Activated T-cell treated with anti-CD3 and anti-CD28 coated beads, Interleukin-2, amount 50 U/mL, for 4 hours (primary cell): ENCODE measurements at regions not wholly inside any gene's neighbourhood (a gene's known extent, or its start where the extent isn't known, plus 50 kb on each side); places are given as distances from the start of the nearest gene placed in this dataset.
"Not testable (repeated sequence)": the region's sequence is repeated elsewhere in the genome, so short reads cannot be mapped to it uniquely, and the experiment has no call there.

ENCODE experiments used
- ATAC-seq, 2 donors: fragments of 200-7000 bp; cut with Tn5 transposase; one replicate each; pipeline ENCODE4 v1.10.0; 2021
- DNase-seq: peaks from one replicate; pipeline ENCODE4 v3.0.0-alpha.2; 2020
- H3K27me3 Mint-ChIP-seq: one replicate; pipeline ENCODE4 v1.8.0; 2021; ENCODE audit warnings: low read depth, mixed read lengths
- H3K36me3 Mint-ChIP-seq: one replicate; pipeline ENCODE4 v1.8.0; 2022; ENCODE audit warnings: mixed read lengths; ENCODE audit not compliant: insufficient read depth
- H3K4me1 Mint-ChIP-seq: one replicate; pipeline ENCODE4 v1.8.0; 2021; ENCODE audit warnings: low read depth, mixed read lengths
- H3K4me3 Mint-ChIP-seq: one replicate; pipeline ENCODE4 v1.8.0; 2021; ENCODE audit warnings: mild to moderate bottlenecking, moderate library complexity, mixed read lengths
- H3K9me3 Mint-ChIP-seq: one replicate; pipeline ENCODE4 v1.8.0; 2021; ENCODE audit warnings: mixed read lengths

- Mint-ChIP-seq H3K9me3 (no peaks in the 10 kb centered on the region), H3K27me3 (no peaks in the 10 kb centered on the region), H3K36me3 (no peaks in the 10 kb centered on the region), H3K4me1 (no peaks in the 10 kb centered on the region), H3K4me3 (no peak overlapping the region)
- ATAC-seq (no peak), DNase-seq (no peak)
Observed at GRCh38 chr4:124111922-124112321, 600.6 kb downstream of the ANKRD50 start.

- no peaks in the 10 kb centered on the region for H3K4me1 Mint-ChIP-seq
- no peak overlapping the region for H3K4me3 Mint-ChIP-seq
- no peaks in the 10 kb centered on the region for H3K27me3 Mint-ChIP-seq
- ATAC-seq, result no peak
- no peak for DNase-seq
- H3K9me3 Mint-ChIP-seq, result peaks cover under 1% of the 10 kb centered on the region
- H3K36me3 Mint-ChIP-seq, result no peaks in the 10 kb centered on the region
Observed at GRCh38 chr4:124118061-124118460, 594.5 kb downstream of the ANKRD50 start.

DNA sequence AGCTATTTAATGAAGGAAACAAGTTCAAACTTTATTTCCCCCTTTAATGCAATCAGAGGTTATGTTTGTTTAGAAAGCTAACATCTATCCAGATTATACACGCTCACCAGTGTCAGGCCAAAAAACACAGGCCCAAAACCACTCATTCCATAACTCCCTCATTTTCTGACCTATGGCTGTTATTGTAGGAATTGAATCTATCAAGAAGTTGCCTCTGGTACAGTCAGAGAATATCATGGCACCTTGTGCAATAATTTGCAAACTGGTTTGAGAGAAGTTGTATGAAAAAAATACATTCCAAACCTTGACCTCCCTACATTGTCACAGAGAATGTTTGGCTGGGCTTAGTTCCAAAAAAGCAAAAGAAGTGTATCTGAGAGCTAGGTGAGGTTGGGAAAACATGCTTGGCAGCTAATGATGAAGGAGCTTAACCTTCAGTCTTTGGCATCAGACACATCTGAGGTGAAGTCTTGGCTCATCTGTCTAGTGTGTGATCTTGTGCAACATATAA, 591.0 kb downstream of the ANKRD50 start:
- Mint-ChIP-seq H3K9me3 (peaks cover 4% of the 10 kb centered on the region), H3K4me3 (no peak overlapping the region), H3K36me3 (no peaks in the 10 kb centered on the region), H3K4me1 (no peaks in the 10 kb centered on the region), H3K27me3 (no peaks in the 10 kb centered on the region)
- ATAC-seq (no peak), DNase-seq (no peak)

DNA sequence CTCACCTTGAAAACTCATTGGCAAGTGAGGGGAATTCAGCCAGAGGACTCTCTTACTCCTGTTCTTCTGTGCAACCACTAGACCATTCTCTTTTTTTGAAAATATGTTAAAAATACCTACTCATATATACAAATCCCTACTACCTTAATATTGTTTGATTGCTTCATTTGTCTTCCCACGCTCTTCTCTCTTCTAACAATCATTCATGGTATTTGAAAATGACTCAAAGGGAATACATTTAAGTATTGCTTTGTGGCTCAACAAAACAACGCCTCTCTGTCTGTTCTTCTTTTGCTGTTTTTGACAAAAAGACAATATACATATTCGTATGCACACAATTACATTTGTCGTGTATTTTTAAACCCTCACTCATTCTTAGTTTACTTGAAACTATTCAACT, 589.4 kb downstream of the ANKRD50 start:
- Mint-ChIP-seq H3K4me1 (no peaks in the 10 kb centered on the region), H3K9me3 (peaks cover 4% of the 10 kb centered on the region), H3K36me3 (no peaks in the 10 kb centered on the region), H3K4me3 (no peak overlapping the region), H3K27me3 (no peaks in the 10 kb centered on the region)
- no peak for DNase-seq
- no peak for ATAC-seq

GRCh38 chr4:124123721-124124120, 588.8 kb downstream of the ANKRD50 start:
- DNase-seq (no peak), ATAC-seq (no peak)
- H3K27me3 Mint-ChIP-seq, result no peaks in the 10 kb centered on the region
- no peaks in the 10 kb centered on the region for H3K4me1 Mint-ChIP-seq
- peaks cover 6% of the 10 kb centered on the region for H3K9me3 Mint-ChIP-seq
- no peaks in the 10 kb centered on the region for H3K36me3 Mint-ChIP-seq
- no peak overlapping the region for H3K4me3 Mint-ChIP-seq

DNA sequence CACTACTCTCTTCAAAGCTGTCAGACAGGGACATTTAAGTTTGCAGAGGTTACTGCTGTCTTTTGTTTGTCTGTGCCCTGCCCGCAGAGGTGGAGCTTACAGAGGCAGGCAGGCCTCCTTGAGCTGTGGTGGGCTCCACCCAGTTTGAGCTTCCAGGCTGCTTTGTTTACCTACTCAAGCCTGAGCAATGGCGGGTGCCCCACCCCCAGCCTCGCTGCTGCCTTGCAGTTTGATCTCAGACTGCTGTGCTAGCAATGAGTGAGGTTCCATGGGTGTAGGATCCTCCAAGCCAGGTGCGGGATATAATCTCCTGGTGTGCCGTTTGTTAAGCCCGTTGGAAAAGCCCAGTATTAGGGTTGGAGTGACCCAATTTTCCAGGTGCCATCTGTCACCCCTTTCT, 581.2 kb downstream of the ANKRD50 start:
- not testable (repeated sequence) for H3K36me3 Mint-ChIP-seq, H3K27me3 Mint-ChIP-seq, ATAC-seq, DNase-seq, H3K4me1 Mint-ChIP-seq, H3K4me3 Mint-ChIP-seq
- peaks cover 13% of the 10 kb centered on the region for H3K9me3 Mint-ChIP-seq

DNA sequence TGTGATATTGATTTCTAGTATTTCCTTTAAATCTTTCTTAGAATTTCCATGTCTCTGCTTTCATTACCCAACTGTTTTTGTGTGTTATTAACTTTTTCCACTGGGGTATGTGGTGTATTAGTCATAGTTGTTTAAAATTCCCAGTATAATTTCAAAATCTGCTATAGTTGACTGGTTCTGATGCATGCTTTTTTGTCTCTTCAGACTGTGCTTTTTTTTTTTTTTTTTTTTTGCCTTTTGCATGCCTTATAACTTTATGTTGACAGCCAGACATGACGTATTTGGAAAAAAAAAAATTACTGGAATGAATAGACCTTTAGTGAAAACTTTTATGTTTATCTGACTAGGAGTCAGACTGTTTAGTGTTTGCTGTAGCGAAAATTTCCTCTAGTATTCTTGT, 580.4 kb downstream of the ANKRD50 start:
- H3K4me3 Mint-ChIP-seq, result no peak overlapping the region

DNA sequence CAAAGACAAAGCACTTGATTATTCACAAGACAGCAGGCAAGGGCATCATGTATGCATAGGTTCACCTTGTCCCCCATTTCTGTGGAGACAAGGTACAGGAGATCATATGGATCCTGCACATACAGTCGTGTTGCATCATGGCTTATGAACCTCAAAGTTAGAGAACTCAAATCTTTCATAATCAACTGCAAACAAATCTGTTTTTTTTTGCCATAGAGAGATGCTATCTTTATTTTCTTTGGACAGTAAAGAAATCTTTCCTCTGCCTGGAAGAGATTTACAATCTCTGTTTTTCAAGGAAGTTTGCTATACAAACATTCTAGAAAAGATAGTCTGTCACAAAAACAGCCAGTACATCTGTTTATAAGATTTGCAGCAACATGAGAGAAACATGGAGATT, 578.8 kb downstream of the ANKRD50 start:
- Mint-ChIP-seq H3K36me3 (no peaks in the 10 kb centered on the region), H3K27me3 (no peaks in the 10 kb centered on the region), H3K4me3 (no peak overlapping the region), H3K9me3 (peaks cover 10% of the 10 kb centered on the region), H3K4me1 (no peaks in the 10 kb centered on the region)
- ATAC-seq (no peak), DNase-seq (no peak)

More for the DNA sequence above, 580.4 kb downstream of the ANKRD50 start:
- peaks cover 13% of the 10 kb centered on the region for H3K9me3 Mint-ChIP-seq
- no peak for ATAC-seq
- H3K36me3 Mint-ChIP-seq, result no peaks in the 10 kb centered on the region
- no peaks in the 10 kb centered on the region for H3K27me3 Mint-ChIP-seq
- H3K4me1 Mint-ChIP-seq, result no peaks in the 10 kb centered on the region
- no peak for DNase-seq

GRCh38 chr4:124135409-124135813, 577.1 kb downstream of the ANKRD50 start:
- H3K36me3 Mint-ChIP-seq, result no peaks in the 10 kb centered on the region
- no peaks in the 10 kb centered on the region for H3K4me1 Mint-ChIP-seq
- H3K27me3 Mint-ChIP-seq, result no peaks in the 10 kb centered on the region
- H3K4me3 Mint-ChIP-seq, result no peak overlapping the region
- DNase-seq (no peak), ATAC-seq (no peak)
- peaks cover 8% of the 10 kb centered on the region for H3K9me3 Mint-ChIP-seq

GRCh38 chr4:124139044-124139443, 573.5 kb downstream of the ANKRD50 start:
- ATAC-seq, result no peak
- Mint-ChIP-seq H3K4me3 (no peak overlapping the region), H3K27me3 (no peaks in the 10 kb centered on the region), H3K4me1 (no peaks in the 10 kb centered on the region), H3K9me3 (no peaks in the 10 kb centered on the region), H3K36me3 (no peaks in the 10 kb centered on the region)
- no peak for DNase-seq

GRCh38 chr4:124143632-124144031, 568.9 kb downstream of the ANKRD50 start:
- Mint-ChIP-seq H3K4me3 (no peak overlapping the region), H3K27me3 (no peaks in the 10 kb centered on the region), H3K36me3 (no peaks in the 10 kb centered on the region), H3K9me3 (no peaks in the 10 kb centered on the region), H3K4me1 (no peaks in the 10 kb centered on the region)
- no peak for DNase-seq
- no peak for ATAC-seq

- Mint-ChIP-seq H3K36me3 (no peaks in the 10 kb centered on the region), H3K4me1 (no peaks in the 10 kb centered on the region), H3K9me3 (no peaks in the 10 kb centered on the region), H3K4me3 (no peak overlapping the region), H3K27me3 (no peaks in the 10 kb centered on the region)
- ATAC-seq (no peak), DNase-seq (no peak)
Observed at GRCh38 chr4:124144238-124144654, 568.3 kb downstream of the ANKRD50 start.

- Mint-ChIP-seq H3K36me3 (no peaks in the 10 kb centered on the region), H3K4me1 (no peaks in the 10 kb centered on the region), H3K4me3 (no peak overlapping the region), H3K9me3 (no peaks in the 10 kb centered on the region), H3K27me3 (no peaks in the 10 kb centered on the region)
- ATAC-seq (no peak), DNase-seq (no peak)
Observed at GRCh38 chr4:124146068-124146467, 566.5 kb downstream of the ANKRD50 start.

DNA sequence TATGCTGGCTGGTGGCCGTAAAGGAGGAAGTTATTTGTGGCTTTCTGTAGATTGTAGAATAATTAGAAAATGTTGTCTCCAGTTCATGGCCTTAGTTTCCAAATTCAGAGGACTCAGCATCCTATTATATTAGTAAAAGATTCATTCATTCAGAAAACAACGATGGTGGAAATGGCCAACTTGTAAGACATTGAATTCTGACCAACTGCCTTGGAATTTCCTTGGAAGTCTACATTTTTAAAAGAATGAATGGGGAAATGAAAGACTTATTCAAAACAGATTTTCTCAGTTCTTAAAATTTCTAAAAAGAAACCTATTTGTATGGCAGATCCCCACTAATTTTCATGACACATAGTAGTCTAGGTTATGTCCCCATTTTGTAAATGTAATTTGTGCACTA, 561.5 kb downstream of the ANKRD50 start:
- ATAC-seq, result no peak
- Mint-ChIP-seq H3K27me3 (no peaks in the 10 kb centered on the region), H3K9me3 (peaks cover 3% of the 10 kb centered on the region), H3K36me3 (no peaks in the 10 kb centered on the region), H3K4me3 (no peak overlapping the region), H3K4me1 (no peaks in the 10 kb centered on the region)
- no peak for DNase-seq

GRCh38 chr4:124152132-124152531, 560.4 kb downstream of the ANKRD50 start:
- ATAC-seq, result no peak
- Mint-ChIP-seq H3K4me1 (no peaks in the 10 kb centered on the region), H3K36me3 (no peaks in the 10 kb centered on the region)

DNA sequence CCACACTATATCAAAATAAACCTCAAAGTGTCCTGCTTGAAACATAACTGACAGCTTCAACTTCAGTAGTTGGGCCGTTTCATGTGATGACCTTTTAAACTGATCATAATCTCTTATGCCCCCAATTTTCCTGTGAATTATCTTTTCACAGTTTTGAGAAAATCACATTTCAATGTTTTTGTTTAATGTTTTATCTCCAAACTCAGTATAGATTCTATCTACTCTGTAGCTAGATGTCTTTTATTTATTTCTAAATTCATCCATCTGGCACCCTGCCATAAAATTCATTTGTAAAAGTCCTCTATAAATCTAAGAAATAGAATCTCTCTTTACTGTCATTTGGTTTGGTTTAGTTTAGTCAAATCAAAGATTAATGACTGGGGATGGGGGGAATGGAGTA, 557.3 kb downstream of the ANKRD50 start:
- DNase-seq (no peak), ATAC-seq (no peak)
- Mint-ChIP-seq H3K4me3 (no peak overlapping the region), H3K27me3 (no peaks in the 10 kb centered on the region), H3K4me1 (no peaks in the 10 kb centered on the region), H3K9me3 (peaks cover 3% of the 10 kb centered on the region), H3K36me3 (no peaks in the 10 kb centered on the region)

More at GRCh38 chr4:124152132-124152531, 560.4 kb downstream of the ANKRD50 start:
- peaks cover 3% of the 10 kb centered on the region for H3K9me3 Mint-ChIP-seq
- H3K4me3 Mint-ChIP-seq, result no peak overlapping the region
- DNase-seq, result no peak
- H3K27me3 Mint-ChIP-seq, result no peaks in the 10 kb centered on the region
